HepG2 (cell line): ENCODE measurements at regions not wholly inside any gene's neighbourhood (a gene's known extent, or its start where the extent isn't known, plus 50 kb on each side); places are given as distances from the start of the nearest gene placed in this dataset.

Experiments used
- PTBP1 ChIP-seq: fragments of 200-400 bp; formaldehyde crosslinking; IDR thresholded peaks from 2 replicates; pipeline ENCODE4 v1.6.1; 2018; ENCODE audit warnings: low read length, low read depth; ENCODE audit not compliant: poor library complexity, severe bottlenecking
- STAG1 ChIP-seq: sonication (generic); formaldehyde crosslinking; IDR thresholded peaks from 2 replicates; pipeline ENCODE4 v1.4.0; 2020; ENCODE audit warnings: missing genetic modification reagents
- ZFP37 ChIP-seq: sonication (generic); formaldehyde crosslinking; IDR thresholded peaks from 2 replicates; pipeline ENCODE4 v1.4.0; 2020; ENCODE audit warnings: missing genetic modification reagents, borderline replicate concordance
- ZFP82 ChIP-seq: sonication (generic); formaldehyde crosslinking; IDR thresholded peaks from 2 replicates; pipeline ENCODE4 v1.5.1; 2020; ENCODE audit warnings: mild to moderate bottlenecking, missing genetic modification reagents, borderline replicate concordance
- ZNF713 ChIP-seq: sonication (generic); formaldehyde crosslinking; IDR thresholded peaks from 2 replicates; pipeline ENCODE4 v1.4.0; 2020; ENCODE audit warnings: mild to moderate bottlenecking, missing genetic modification reagents
- TF ChIP-seq, protein P1 (sequence below): sonication (generic); formaldehyde crosslinking; IDR thresholded peaks from 2 replicates; pipeline ENCODE4 v1.4.0; 2020; ENCODE audit warnings: mild to moderate bottlenecking, missing genetic modification reagents, borderline replicate concordance
- TF ChIP-seq, protein P2 (sequence below): sonication (generic); formaldehyde crosslinking; IDR thresholded peaks from 2 replicates; pipeline ENCODE4 v1.4.0; 2020; ENCODE audit warnings: missing genetic modification reagents, borderline replicate concordance

DNA sequence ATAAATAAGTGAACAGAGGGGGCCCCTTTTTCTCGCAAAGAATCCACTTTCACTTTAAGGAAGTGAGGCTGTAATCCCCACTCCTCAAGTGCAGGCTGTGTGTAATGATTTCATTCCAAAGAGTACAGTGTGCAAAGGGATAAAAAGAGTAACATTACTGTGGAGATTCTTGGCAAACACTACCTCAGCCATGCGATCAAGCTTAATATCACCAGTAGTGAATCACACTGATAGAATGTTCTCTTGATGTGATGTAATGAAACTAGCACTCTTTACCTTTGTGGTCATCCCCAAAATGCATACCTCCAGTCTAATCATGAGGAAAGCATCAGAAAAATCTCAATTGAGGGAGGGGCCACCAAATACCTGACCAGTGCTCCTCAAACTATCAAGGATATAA, 246.1 kb upstream of the CHORDC1 start (continued):
- TF ChIP-seq, protein P1, sequence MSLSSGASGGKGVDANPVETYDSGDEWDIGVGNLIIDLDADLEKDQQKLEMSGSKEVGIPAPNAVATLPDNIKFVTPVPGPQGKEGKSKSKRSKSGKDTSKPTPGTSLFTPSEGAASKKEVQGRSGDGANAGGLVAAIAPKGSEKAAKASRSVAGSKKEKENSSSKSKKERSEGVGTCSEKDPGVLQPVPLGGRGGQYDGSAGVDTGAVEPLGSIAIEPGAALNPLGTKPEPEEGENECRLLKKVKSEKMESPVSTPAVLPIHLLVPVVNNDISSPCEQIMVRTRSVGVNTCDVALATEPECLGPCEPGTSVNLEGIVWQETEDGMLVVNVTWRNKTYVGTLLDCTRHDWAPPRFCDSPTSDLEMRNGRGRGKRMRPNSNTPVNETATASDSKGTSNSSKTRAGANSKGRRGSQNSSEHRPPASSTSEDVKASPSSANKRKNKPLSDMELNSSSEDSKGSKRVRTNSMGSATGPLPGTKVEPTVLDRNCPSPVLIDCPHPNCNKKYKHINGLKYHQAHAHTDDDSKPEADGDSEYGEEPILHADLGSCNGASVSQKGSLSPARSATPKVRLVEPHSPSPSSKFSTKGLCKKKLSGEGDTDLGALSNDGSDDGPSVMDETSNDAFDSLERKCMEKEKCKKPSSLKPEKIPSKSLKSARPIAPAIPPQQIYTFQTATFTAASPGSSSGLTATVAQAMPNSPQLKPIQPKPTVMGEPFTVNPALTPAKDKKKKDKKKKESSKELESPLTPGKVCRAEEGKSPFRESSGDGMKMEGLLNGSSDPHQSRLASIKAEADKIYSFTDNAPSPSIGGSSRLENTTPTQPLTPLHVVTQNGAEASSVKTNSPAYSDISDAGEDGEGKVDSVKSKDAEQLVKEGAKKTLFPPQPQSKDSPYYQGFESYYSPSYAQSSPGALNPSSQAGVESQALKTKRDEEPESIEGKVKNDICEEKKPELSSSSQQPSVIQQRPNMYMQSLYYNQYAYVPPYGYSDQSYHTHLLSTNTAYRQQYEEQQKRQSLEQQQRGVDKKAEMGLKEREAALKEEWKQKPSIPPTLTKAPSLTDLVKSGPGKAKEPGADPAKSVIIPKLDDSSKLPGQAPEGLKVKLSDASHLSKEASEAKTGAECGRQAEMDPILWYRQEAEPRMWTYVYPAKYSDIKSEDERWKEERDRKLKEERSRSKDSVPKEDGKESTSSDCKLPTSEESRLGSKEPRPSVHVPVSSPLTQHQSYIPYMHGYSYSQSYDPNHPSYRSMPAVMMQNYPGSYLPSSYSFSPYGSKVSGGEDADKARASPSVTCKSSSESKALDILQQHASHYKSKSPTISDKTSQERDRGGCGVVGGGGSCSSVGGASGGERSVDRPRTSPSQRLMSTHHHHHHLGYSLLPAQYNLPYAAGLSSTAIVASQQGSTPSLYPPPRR (CRISPR knock-in tag): no peak
- TF ChIP-seq ZNF713 (CRISPR knock-in tag) (no peak), ZFP37 (CRISPR knock-in tag) (no peak), ZFP82 (no peak), PTBP1 (no peak), STAG1 (CRISPR knock-in tag) (no peak)
- TF ChIP-seq, protein P2, sequence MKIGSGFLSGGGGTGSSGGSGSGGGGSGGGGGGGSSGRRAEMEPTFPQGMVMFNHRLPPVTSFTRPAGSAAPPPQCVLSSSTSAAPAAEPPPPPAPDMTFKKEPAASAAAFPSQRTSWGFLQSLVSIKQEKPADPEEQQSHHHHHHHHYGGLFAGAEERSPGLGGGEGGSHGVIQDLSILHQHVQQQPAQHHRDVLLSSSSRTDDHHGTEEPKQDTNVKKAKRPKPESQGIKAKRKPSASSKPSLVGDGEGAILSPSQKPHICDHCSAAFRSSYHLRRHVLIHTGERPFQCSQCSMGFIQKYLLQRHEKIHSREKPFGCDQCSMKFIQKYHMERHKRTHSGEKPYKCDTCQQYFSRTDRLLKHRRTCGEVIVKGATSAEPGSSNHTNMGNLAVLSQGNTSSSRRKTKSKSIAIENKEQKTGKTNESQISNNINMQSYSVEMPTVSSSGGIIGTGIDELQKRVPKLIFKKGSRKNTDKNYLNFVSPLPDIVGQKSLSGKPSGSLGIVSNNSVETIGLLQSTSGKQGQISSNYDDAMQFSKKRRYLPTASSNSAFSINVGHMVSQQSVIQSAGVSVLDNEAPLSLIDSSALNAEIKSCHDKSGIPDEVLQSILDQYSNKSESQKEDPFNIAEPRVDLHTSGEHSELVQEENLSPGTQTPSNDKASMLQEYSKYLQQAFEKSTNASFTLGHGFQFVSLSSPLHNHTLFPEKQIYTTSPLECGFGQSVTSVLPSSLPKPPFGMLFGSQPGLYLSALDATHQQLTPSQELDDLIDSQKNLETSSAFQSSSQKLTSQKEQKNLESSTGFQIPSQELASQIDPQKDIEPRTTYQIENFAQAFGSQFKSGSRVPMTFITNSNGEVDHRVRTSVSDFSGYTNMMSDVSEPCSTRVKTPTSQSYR (CRISPR knock-in tag): no peak
